ENCODE measurements at regions not wholly inside any gene's neighbourhood (a gene's known extent, or its start where the extent isn't known, plus 50 kb on each side); places are given as distances from the start of the nearest gene placed in this dataset.
A peak's percentile ranks its signal among the peaks of the same experiment; 100 is the strongest.

DNA sequence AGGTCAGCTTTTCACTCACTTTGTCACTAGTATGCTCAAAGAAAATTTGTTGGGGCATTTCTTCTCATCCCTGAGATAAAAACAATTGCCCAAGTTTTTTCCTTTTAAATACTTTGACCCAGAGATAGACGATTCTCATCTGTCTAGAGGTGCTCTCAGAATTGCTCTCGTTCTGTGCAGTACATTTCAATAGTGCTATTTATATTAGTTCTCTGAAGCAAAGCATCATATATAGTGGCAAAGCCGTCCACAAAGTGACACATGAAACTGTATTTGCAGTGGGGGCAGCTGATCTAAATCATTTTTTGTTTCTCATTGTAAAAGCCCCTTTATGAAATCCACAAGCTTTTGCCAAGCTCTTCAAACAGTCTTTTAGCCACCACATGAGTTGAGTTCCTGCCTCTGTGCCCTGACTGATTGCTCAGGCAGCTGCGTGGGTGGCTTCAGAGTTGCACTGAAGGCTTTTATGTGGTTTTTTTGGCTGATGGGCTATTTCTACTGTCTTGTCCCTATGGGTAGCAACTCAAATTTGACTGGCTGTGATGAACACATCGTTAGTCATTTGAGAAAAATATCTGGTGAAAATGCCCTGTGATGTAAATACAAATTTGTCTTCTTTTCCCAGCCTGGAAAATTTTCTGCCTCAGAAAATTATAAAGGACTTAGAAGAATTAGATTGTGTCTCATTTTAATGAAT is 119.1 kb upstream of the OTUD4 start:
- TF ChIP-seq JUN (IDR thresholded peaks at IDR 0.05; ENCODE audit: borderline replicate concordance, insufficient read depth, insufficient read length, low read depth): no peak
- no peak for TF ChIP-seq FOS (IDR thresholded peaks at IDR 0.05; ENCODE audit: borderline replicate concordance, insufficient read depth, low read length)
- H3K9me1 ChIP-seq (replicated peaks; ENCODE audit: control insufficient read depth, extremely low read depth, insufficient read depth, low read length): no peaks in the 10 kb centered on the region
- intact Hi-C loops (cut with micrococcal nuclease): no loop called here
- no peak overlapping the region for H3K9ac ChIP-seq (replicated peaks; ENCODE audit: extremely low read depth, insufficient read depth, low read length)
- no peaks in the 10 kb centered on the region for H3K79me2 ChIP-seq (ENCODE audit: control insufficient read depth, insufficient read depth, low read length)
- no peaks in the 10 kb centered on the region for H3K36me3 ChIP-seq (ENCODE audit: control insufficient read depth in 2 of 2, extremely low read depth in 1 of 2, insufficient read depth in 2 of 2, low read length in 2 of 2)
- CTCF ChIA-PET: no interaction called here
- peaks cover 0 to 4% of the 10 kb centered on the region in 2 experiments for H3K27me3 ChIP-seq (ENCODE audit: control insufficient read depth in 2 of 2, insufficient read depth in 2 of 2, low read length in 2 of 2)
- POLR2A ChIA-PET: no interaction called here
- no peaks in the 10 kb centered on the region for H3K9me3 ChIP-seq (replicated peaks; ENCODE audit: control insufficient read depth, insufficient read depth, low read length)
- H2AFZ ChIP-seq (ENCODE audit: low read depth, low read length): no peak overlapping the region
- no peak overlapping the region for H3K4me2 ChIP-seq (ENCODE audit: insufficient read depth, low read length)
- DNase-seq (ENCODE audit: low read depth, low spot score) (no peak), FAIRE-seq (no peak)
- no peaks in the 10 kb centered on the region for H3K4me1 ChIP-seq (ENCODE audit: control insufficient read depth, extremely low read depth, insufficient read depth, low read length)
- H3K4me3 ChIP-seq (replicated peaks in 1 of 3; ENCODE audit: insufficient read depth in 1 of 3, low read depth in 1 of 3, low read length in 3 of 3): no peak overlapping the region
- dilution Hi-C loops (cut with MboI; ENCODE audit: extremely low pct_ligation_motif_present, low sequenced_read_pairs): no loop called here
- H4K20me1 ChIP-seq (replicated peaks; ENCODE audit: control insufficient read depth, extremely low read depth, insufficient read depth, low read length): no peaks in the 10 kb centered on the region
- BruUV-seq (replicated peaks): no TSS peak
- H3K27ac ChIP-seq (ENCODE audit: insufficient read depth, low read depth, low read length): no peak overlapping the region

DNA sequence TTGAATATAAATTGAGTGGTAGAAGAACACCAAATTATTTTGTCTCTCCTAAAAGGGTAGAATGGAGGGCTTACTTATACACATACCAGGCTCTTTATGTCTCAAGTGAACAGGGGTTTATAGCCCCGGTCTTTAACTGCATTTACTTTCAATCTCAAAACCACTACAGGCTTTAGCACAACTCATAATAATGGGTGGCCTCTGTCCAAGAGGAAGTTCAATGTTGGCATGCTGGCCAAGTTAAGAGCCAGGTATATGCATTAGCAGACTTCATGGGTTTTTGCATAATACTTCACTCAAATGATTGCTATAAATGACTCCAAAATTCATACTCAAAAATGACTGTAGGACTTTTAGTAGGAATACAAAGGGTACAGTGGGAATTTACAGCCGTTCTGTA is 118.5 kb upstream of the OTUD4 start:
- no peaks in the 10 kb centered on the region for H3K79me2 ChIP-seq (ENCODE audit: control insufficient read depth, insufficient read depth, low read length)
- no peaks in the 10 kb centered on the region for H4K20me1 ChIP-seq (replicated peaks; ENCODE audit: control insufficient read depth, extremely low read depth, insufficient read depth, low read length)
- H3K9me3 ChIP-seq (replicated peaks; ENCODE audit: control insufficient read depth, insufficient read depth, low read length): no peaks in the 10 kb centered on the region
- no peak overlapping the region for H3K4me3 ChIP-seq (replicated peaks in 1 of 3; ENCODE audit: insufficient read depth in 1 of 3, low read depth in 1 of 3, low read length in 3 of 3)
- H3K4me1 ChIP-seq (ENCODE audit: control insufficient read depth, extremely low read depth, insufficient read depth, low read length): no peaks in the 10 kb centered on the region
- H3K27ac ChIP-seq (ENCODE audit: insufficient read depth, low read depth, low read length): no peak overlapping the region
- DNase-seq (ENCODE audit: low read depth, low spot score): peak; percentile 30
- dilution Hi-C loops (cut with MboI; ENCODE audit: extremely low pct_ligation_motif_present, low sequenced_read_pairs): no loop called here
- no peak overlapping the region for H3K4me2 ChIP-seq (ENCODE audit: insufficient read depth, low read length)
- no TSS peak for BruUV-seq (replicated peaks)
- H3K27me3 ChIP-seq (ENCODE audit: control insufficient read depth in 2 of 2, insufficient read depth in 2 of 2, low read length in 2 of 2): peaks cover 0 to 4% of the 10 kb centered on the region in 2 experiments
- POLR2A ChIA-PET: no interaction called here
- no peak overlapping the region for H2AFZ ChIP-seq (ENCODE audit: low read depth, low read length)
- no peak for TF ChIP-seq POLR2AphosphoS5 (IDR thresholded peaks at IDR 0.05; ENCODE audit: insufficient read depth, low read depth, low read length)
- TF ChIP-seq JUN (IDR thresholded peaks at IDR 0.05; ENCODE audit: borderline replicate concordance, insufficient read depth, insufficient read length, low read depth): no peak
- TF ChIP-seq GATA2 (IDR thresholded peaks at IDR 0.05; ENCODE audit: insufficient read depth, insufficient read length, low read depth, low read length): no peak
- TF ChIP-seq POLR2A (IDR thresholded peaks at IDR 0.05; ENCODE audit: low read depth, low read length): no peak
- TF ChIP-seq FOS (IDR thresholded peaks at IDR 0.05; ENCODE audit: borderline replicate concordance, insufficient read depth, low read length): no peak
- no peak for TF ChIP-seq MYC (IDR thresholded peaks at IDR 0.05; ENCODE audit: low read depth, low read length)
- H3K9me1 ChIP-seq (replicated peaks; ENCODE audit: control insufficient read depth, extremely low read depth, insufficient read depth, low read length): no peaks in the 10 kb centered on the region
- intact Hi-C loops (cut with micrococcal nuclease): no loop called here
- CTCF ChIA-PET: no interaction called here
- H3K36me3 ChIP-seq (ENCODE audit: control insufficient read depth in 2 of 2, extremely low read depth in 1 of 2, insufficient read depth in 2 of 2, low read length in 2 of 2): no peaks in the 10 kb centered on the region
- no peak for FAIRE-seq
- no peak overlapping the region for H3K9ac ChIP-seq (replicated peaks; ENCODE audit: extremely low read depth, insufficient read depth, low read length)

Measured in endothelial cell of umbilical vein (primary cell).